ENCODE measurements at regions not wholly inside any gene's neighbourhood (a gene's known extent, or its start where the extent isn't known, plus 50 kb on each side); places are given as distances from the start of the nearest gene placed in this dataset.

- TF ChIP-seq POLR2AphosphoS5 (IDR thresholded peaks at IDR 0.05; ENCODE audit: low read depth, low read length) (no peak), SPI1 (IDR thresholded peaks at IDR 0.05; ENCODE audit: low read depth, low read length) (no peak), POLR2A (IDR thresholded peaks at IDR 0.05; ENCODE audit: low read depth, low read length) (no peak)
These were observed 149.4 kb upstream of the ID2 start for GRCh38 chr2:8532438-8532837.

Measured in GM12891 (cell line).